GM23338 (cell line): ENCODE measurements at regions not wholly inside any gene's neighbourhood (a gene's known extent, or its start where the extent isn't known, plus 50 kb on each side); places are given as distances from the start of the nearest gene placed in this dataset.

Experiments used
- ATAC-seq: fragments of 200-7000 bp; cut with Tn5 transposase; 3 replicates; pipeline ENCODE4 v1.9.1; 2020
- DNase-seq: peaks from one replicate; pipeline ENCODE4 v3.0.0-alpha.2; 2015; ENCODE audit warnings: low spot score
- H2AFZ ChIP-seq: fragments of 200-600 bp; sonication (generic); 2 replicates; pipeline ENCODE4 v1.8.0; 2016; ENCODE audit warnings: antibody characterized with exemption, mild to moderate bottlenecking, moderate library complexity
- H3F3A ChIP-seq: fragments of 200-600 bp; sonication (generic); replicated peaks from 2 replicates; pipeline ENCODE4 v1.8.0; 2017; ENCODE audit warnings: antibody characterized with exemption, mixed run types, low read depth
- H3K27ac ChIP-seq: fragments of 200-600 bp; sonication (generic); 2 replicates; pipeline ENCODE4 v1.6.1; 2016; ENCODE audit warnings: low read depth
- H3K27me3 ChIP-seq: fragments of 200-600 bp; sonication (generic); 2 replicates; pipeline ENCODE4 v1.8.0; 2016; ENCODE audit warnings: mild to moderate bottlenecking, mixed run types, moderate library complexity; ENCODE audit not compliant: insufficient read depth
- H3K36me3 ChIP-seq: fragments of 200-600 bp; sonication (generic); 2 replicates; pipeline ENCODE4 v1.8.0; 2016; ENCODE audit warnings: mild to moderate bottlenecking; ENCODE audit not compliant: insufficient read depth
- H3K4me1 ChIP-seq: fragments of 200-600 bp; sonication (generic); 2 replicates; pipeline ENCODE4 v1.8.0; 2016; ENCODE audit warnings: mild to moderate bottlenecking, moderate library complexity; ENCODE audit not compliant: insufficient read depth
- H3K4me2 ChIP-seq: fragments of 200-600 bp; sonication (generic); 2 replicates; pipeline ENCODE4 v1.7.1; 2017; ENCODE audit warnings: mixed run types
- H3K4me3 ChIP-seq: fragments of 200-600 bp; sonication (generic); 2 replicates; pipeline ENCODE4 v1.6.1; 2016; ENCODE audit warnings: mixed run types
- H3K79me2 ChIP-seq: fragments of 200-600 bp; sonication (generic); replicated peaks from 2 replicates; pipeline ENCODE4 v1.8.0; 2017; ENCODE audit warnings: mild to moderate bottlenecking; ENCODE audit not compliant: insufficient read depth
- H3K9me2 ChIP-seq: fragments of 200-600 bp; sonication (generic); 2 replicates; pipeline ENCODE4 v1.8.0; 2017; ENCODE audit not compliant: insufficient read depth
- H4K20me1 ChIP-seq: fragments of 200-600 bp; sonication (generic); replicated peaks from 2 replicates; pipeline ENCODE4 v1.8.0; 2017; ENCODE audit warnings: mild to moderate bottlenecking; ENCODE audit not compliant: insufficient read depth
- H3K27ac Mint-ChIP-seq: 2 replicates; pipeline ENCODE4 v1.8.0; 2020; ENCODE audit warnings: inconsistent platforms, mild to moderate bottlenecking, moderate library complexity, mixed read lengths
- H3K27me3 Mint-ChIP-seq: 3 replicates; pipeline ENCODE4 v1.8.0; 2022; ENCODE audit warnings: low read depth, mild to moderate bottlenecking, moderate library complexity, mixed read lengths, inconsistent platforms; ENCODE audit not compliant: insufficient read depth, poor library complexity
- H3K36me3 Mint-ChIP-seq: 3 replicates; pipeline ENCODE4 v1.8.0; 2021; ENCODE audit warnings: low read depth, mild to moderate bottlenecking, inconsistent platforms, moderate library complexity, mixed read lengths
- H3K4me1 Mint-ChIP-seq: 3 replicates; pipeline ENCODE4 v1.8.0; 2020; ENCODE audit warnings: mild to moderate bottlenecking, inconsistent platforms, mixed read lengths
- H3K4me3 Mint-ChIP-seq: 3 replicates; pipeline ENCODE4 v1.8.0; 2021; ENCODE audit warnings: moderate library complexity, mild to moderate bottlenecking, inconsistent platforms, mixed read lengths
- H3K9me3 Mint-ChIP-seq: 3 replicates; pipeline ENCODE4 v1.8.0; 2020; ENCODE audit warnings: moderate library complexity, mild to moderate bottlenecking, inconsistent platforms, mixed read lengths
- CTCF ChIP-seq, 2 experiments: fragments of 200-600 bp in 1 of 2; sonication (generic) in 1 of 2; conservative IDR thresholded peaks; 2 replicates each; pipeline versions ENCODE4 v1.5.1 to v1.6.1; 2016 to 2017; ENCODE audit warnings: antibody characterized with exemption in 2 of 2, low read depth in 2 of 2, mild to moderate bottlenecking in 2 of 2, moderate library complexity in 1 of 2
- ETS1 ChIP-seq: IDR thresholded peaks from 2 replicates; pipeline ENCODE4 v1.6.1; 2016; ENCODE audit warnings: antibody characterized with exemption
- EZH2phosphoT487 ChIP-seq: fragments of 200-600 bp; sonication (generic); IDR thresholded peaks from one replicate; pipeline ENCODE4 v1.8.1; 2018; ENCODE audit warnings: antibody characterized with exemption; ENCODE audit not compliant: unreplicated experiment
- JUNB ChIP-seq: IDR thresholded peaks from one replicate; pipeline ENCODE4 v1.6.1; 2016; ENCODE audit warnings: antibody characterized with exemption; ENCODE audit not compliant: unreplicated experiment
- NANOG ChIP-seq: IDR thresholded peaks from 2 replicates; pipeline ENCODE4 v1.6.1; 2016; ENCODE audit warnings: antibody characterized with exemption, borderline replicate concordance
- POLR2AphosphoS5 ChIP-seq: IDR thresholded peaks from 2 replicates; pipeline ENCODE4 v1.6.1; 2016; ENCODE audit warnings: antibody characterized with exemption, low read depth
- STAT1 ChIP-seq: IDR thresholded peaks from one replicate; pipeline ENCODE4 v1.6.1; 2016; ENCODE audit warnings: antibody characterized with exemption; ENCODE audit not compliant: unreplicated experiment
- ZNF114 ChIP-seq: fragments of 250-450 bp; sonication (Bioruptor Pico); IDR thresholded peaks from 2 replicates; pipeline ENCODE4 v1.5.0; 2020; ENCODE audit warnings: mild to moderate bottlenecking, moderate library complexity
- ZNF331 ChIP-seq: fragments of 250-450 bp; sonication (Bioruptor Pico); IDR thresholded peaks from 2 replicates; pipeline ENCODE4 v1.5.0; 2020; ENCODE audit warnings: low read depth, mild to moderate bottlenecking, moderate library complexity
- ZNF462 ChIP-seq: fragments of 250-450 bp; sonication (Bioruptor Pico); IDR thresholded peaks from 2 replicates; pipeline ENCODE4 v1.5.0; 2020; ENCODE audit warnings: mild to moderate bottlenecking, moderate library complexity

- Histone ChIP-seq H3F3A (no peaks in the 10 kb centered on the region), H3K4me2 (no peak overlapping the region), H2AFZ (no peak overlapping the region), H3K4me1 (no peaks in the 10 kb centered on the region), H3K27me3 (peaks cover 6% of the 10 kb centered on the region; the same call in 1 of the 2 replicates), H3K9me2 (no peaks in the 10 kb centered on the region), H3K36me3 (no peaks in the 10 kb centered on the region), H4K20me1 (no peaks in the 10 kb centered on the region), H3K79me2 (no peaks in the 10 kb centered on the region), H3K27ac (no peak overlapping the region), H3K4me3 (no peak overlapping the region)
- Mint-ChIP-seq H3K36me3 (peaks cover 6% of the 10 kb centered on the region; the same call in 1 of the 3 replicates), H3K27ac (no peak overlapping the region), H3K27me3 (peaks cover 21% of the 10 kb centered on the region), H3K4me1 (peaks cover 3% of the 10 kb centered on the region; the same call in 2 of the 3 replicates), H3K9me3 (peaks cover 7% of the 10 kb centered on the region), H3K4me3 (no peak overlapping the region)
- TF ChIP-seq ZNF114 (CRISPR knock-in tag), result no peak
- no peak for TF ChIP-seq ZNF462 (CRISPR knock-in tag)
- no peak for TF ChIP-seq POLR2AphosphoS5
- no peak for TF ChIP-seq EZH2phosphoT487
- TF ChIP-seq JUNB, result no peak
- no peak for TF ChIP-seq ZNF331 (CRISPR knock-in tag)
- no peak for TF ChIP-seq ETS1
- TF ChIP-seq NANOG, result no peak
- no peak for TF ChIP-seq STAT1
- no peak for TF ChIP-seq CTCF (conservative IDR thresholded peaks at IDR 0.05; ENCODE audit: low read depth in 2 of 2)
- no peak for DNase-seq
- no peak for ATAC-seq
Observed at GRCh38 chr2:20108655-20109396, 57.4 kb upstream of the LAPTM4A start.
